HEK293T (cell line): ENCODE measurements at regions not wholly inside any gene's neighbourhood (a gene's known extent, or its start where the extent isn't known, plus 50 kb on each side); places are given as distances from the start of the nearest gene placed in this dataset.

ENCODE experiments used
- BHLHE40 ChIP-seq: fragments of 450-650 bp; IDR thresholded peaks from 2 replicates; pipeline ENCODE4 v1.6.1; 2016; ENCODE audit warnings: mild to moderate bottlenecking, moderate library complexity, borderline replicate concordance
- ELF4 ChIP-seq: fragments of 450-650 bp; IDR thresholded peaks from 2 replicates; pipeline ENCODE4 v1.6.1; 2017; ENCODE audit warnings: antibody characterized with exemption
- FOXA1 ChIP-seq: fragments of 450-650 bp; IDR thresholded peaks from 2 replicates; pipeline ENCODE4 v1.6.1; 2016; ENCODE audit warnings: mild to moderate bottlenecking
- FOXK2 ChIP-seq: fragments of 450-650 bp; IDR thresholded peaks from 2 replicates; pipeline ENCODE4 v1.6.1; 2016; ENCODE audit warnings: mild to moderate bottlenecking
- LEF1 ChIP-seq: fragments of 450-650 bp; IDR thresholded peaks from 2 replicates; pipeline ENCODE4 v1.6.1; 2017; ENCODE audit warnings: mild to moderate bottlenecking, borderline replicate concordance
- SP1 ChIP-seq: fragments of 450-650 bp; IDR thresholded peaks from 2 replicates; pipeline ENCODE4 v1.6.1; 2017
- TARDBP ChIP-seq: fragments of 450-650 bp; IDR thresholded peaks from 2 replicates; pipeline ENCODE4 v1.6.1; 2016
- TF ChIP-seq, protein P1 (sequence below): fragments of 450-650 bp; IDR thresholded peaks from 2 replicates; pipeline ENCODE4 v1.6.1; 2016

DNA sequence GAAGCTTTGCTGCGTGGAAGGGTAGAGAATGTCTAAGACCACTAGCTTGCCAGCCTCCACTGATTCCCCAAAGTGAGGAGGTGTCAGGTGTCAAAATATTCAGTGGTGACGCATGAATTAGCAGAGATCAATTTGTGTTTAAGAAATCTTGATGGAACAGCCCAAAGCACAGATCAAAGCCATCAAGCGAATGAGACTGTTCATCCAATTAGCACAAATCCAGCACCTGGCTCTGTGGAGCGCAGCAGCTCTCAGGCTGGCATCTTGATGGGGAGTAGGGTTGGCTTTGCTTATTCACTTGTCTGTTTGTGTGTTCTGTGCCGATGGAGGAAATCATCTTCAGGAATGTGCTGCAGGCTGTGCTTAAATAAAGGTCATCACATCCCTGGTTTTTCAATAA lies 456.8 kb upstream of the CCL2 start:
- TF ChIP-seq ELF4, result no peak
- TF ChIP-seq TARDBP, result no peak
- TF ChIP-seq SP1, result no peak
- no peak for TF ChIP-seq BHLHE40
- TF ChIP-seq LEF1, result no peak
- TF ChIP-seq FOXA1, result no peak
- no peak for TF ChIP-seq FOXK2
- TF ChIP-seq, protein P1, sequence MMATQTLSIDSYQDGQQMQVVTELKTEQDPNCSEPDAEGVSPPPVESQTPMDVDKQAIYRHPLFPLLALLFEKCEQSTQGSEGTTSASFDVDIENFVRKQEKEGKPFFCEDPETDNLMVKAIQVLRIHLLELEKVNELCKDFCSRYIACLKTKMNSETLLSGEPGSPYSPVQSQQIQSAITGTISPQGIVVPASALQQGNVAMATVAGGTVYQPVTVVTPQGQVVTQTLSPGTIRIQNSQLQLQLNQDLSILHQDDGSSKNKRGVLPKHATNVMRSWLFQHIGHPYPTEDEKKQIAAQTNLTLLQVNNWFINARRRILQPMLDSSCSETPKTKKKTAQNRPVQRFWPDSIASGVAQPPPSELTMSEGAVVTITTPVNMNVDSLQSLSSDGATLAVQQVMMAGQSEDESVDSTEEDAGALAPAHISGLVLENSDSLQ, result no peak
